GM21576 (cell line): ENCODE measurements at regions not wholly inside any gene's neighbourhood (a gene's known extent, or its start where the extent isn't known, plus 50 kb on each side); places are given as distances from the start of the nearest gene placed in this dataset.
"Not testable (repeated sequence)": the region's sequence is repeated elsewhere in the genome, so short reads cannot be mapped to it uniquely, and the experiment has no call there.

ENCODE experiments used
- ATAC-seq: cut with Tn5 transposase; IDR thresholded peaks from one replicate; pipeline ENCODE4 v1.9.1; 2021; ENCODE audit warnings: mild to moderate bottlenecking, moderate library complexity; ENCODE audit not compliant: unreplicated experiment

DNA sequence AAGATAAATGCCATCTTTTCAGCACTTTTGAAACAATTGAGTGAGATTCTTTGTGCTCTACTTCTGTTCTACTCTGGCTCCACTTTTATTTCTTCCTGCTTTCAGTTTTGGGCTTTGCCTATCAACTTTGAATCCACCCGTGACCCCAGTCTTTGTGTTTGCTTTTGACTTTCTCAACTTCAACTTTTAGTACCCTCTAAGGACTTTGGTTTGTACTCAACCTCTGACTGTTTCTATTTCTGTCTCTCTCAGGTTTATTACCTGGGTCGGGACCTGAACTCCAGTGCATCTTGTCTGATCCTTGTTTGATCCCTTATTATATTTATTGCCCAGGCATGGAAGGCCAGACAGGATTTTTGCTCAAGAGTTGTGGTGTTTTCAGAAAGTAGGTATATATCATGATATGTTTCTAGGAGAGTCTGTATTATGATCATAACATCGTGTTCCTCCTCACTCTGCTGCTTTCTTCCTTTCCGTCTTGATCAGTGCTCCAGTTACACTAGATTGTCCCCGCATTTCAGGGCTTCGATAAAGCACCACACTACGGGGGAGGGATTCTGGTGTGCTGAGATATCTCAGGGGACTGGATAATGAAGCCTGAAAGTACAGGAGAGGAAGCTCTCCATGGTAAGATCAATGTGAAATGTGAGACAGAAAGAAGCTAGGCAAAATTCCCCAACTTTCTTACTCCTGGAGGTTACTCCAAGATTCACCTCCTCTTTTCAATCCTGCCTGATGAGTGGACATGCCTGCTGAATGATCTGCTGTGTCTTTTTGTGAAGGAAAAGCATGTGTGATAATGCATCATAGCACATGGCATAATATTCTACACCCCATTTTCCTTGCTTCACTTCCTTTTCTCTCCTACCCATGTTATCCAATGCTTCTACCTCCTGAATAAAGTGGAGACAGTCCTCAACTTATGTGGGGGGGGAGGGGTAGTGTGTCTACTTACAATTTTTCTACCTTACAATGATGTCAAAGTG is 155.5 kb upstream of the GRIN3A start:
- no peak for ATAC-seq

DNA sequence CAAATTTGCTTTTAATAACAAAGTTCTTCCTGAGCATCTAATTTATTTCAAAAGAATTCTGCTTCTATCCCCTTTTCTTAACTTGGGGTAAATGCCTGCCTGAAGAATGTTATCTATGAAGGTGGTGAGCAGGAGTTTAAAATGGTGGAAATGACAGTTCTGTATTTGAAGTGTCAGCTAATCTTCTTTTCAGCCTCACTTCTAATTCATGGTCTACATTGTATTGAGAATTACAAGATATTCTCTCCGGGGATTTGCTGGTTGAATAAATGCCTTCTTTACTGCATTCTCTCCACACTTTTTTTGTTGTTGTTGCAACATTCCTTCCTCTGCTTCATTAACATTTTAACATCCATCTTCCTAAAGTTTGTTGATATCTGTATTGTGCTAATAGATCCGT is 143.1 kb upstream of the GRIN3A start:
- ATAC-seq: no peak

DNA sequence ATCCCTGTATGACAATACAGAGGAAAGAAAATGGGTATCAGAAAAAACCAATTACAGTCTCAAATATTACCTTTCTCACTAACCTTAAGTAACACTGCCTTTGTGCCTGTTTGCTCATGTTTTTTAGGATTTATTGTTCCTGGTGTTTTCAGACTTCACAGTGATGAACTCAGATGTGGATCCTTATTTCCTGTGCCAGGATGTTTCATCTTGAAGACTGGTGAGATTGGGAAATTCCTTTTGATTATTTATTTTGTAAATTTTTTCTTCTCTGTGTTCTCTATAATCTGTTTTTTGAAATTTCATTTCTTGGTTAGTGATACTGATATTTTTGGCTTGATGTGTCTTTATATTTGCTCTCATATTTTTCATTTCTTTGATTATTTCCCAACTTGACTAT is 142.4 kb upstream of the GRIN3A start:
- ATAC-seq: no peak

DNA sequence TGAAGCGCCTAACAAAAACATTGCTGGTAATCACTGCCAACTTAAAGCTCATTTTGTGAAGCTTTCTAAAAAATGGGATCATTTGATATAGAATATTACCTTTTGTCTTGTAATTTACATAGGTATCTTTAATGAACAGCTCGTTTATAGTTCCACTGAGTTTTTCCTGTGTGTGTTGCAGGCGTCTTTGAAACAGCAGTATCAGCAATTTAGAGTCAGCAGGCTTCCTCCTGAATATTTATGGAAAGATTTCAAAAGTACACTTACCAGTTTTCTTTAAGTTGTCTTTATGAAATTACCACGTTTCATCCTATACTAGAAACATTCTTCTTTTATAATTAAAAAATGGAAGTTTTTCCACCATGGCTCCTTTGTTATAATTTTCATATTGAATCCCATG is 140.3 kb upstream of the GRIN3A start:
- ATAC-seq: no peak

DNA sequence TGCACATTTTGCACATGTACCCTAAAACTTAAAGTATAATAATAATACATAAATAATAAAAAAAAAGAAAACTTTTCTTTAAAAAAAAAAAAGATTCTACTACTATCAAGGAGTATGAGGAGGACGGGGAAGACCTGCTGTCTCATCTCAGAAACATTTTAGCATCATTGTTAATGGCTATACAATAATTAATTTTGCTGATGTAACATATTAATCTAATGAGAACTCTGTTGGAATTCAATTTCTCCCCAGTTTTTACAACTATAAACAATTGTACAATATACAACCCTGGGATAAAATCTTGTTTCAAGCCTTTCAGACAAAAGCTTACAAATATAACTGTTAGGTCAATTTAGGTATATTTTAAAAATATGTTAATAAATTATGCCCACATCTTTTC is 139.0 kb upstream of the GRIN3A start:
- ATAC-seq: no peak

DNA sequence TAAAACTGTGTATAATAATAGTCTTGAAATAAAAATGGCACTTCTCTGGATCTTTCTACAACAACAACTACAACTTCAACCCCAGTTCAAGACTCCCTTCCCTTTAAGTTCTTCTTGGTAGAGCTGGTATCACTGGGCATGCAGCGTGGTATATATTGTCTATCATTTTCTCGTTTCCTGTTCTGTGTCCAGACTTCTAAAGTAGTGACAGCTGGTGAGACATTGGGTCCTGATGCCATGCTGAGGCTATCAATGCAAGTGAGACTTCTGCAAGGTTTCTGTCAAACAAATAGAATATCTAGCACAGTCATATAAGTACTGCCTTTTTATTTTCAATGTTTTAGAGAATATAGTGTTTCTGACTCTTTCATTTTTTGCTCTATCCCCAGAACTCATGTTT is 123.0 kb upstream of the GRIN3A start:
- no peak for ATAC-seq

DNA sequence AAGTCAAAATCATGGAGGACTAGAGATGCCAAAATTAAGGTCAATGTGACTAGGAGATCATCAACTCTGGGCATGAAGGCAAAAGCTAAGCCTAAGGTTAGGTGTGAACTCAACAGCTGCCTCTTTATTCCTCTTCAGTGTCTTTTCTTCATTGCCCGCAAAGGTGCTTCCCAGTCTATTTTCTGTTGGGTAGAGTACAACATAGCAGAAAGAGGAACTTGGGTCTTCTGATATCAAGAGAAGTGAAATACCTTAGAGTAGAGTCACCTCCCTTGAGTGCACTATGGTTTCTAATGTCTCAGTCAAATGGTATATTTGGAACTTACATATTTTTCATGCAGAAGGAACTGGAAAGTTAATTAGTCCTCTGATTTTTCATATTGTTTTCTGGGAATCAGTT is 122.5 kb upstream of the GRIN3A start:
- no peak for ATAC-seq

DNA sequence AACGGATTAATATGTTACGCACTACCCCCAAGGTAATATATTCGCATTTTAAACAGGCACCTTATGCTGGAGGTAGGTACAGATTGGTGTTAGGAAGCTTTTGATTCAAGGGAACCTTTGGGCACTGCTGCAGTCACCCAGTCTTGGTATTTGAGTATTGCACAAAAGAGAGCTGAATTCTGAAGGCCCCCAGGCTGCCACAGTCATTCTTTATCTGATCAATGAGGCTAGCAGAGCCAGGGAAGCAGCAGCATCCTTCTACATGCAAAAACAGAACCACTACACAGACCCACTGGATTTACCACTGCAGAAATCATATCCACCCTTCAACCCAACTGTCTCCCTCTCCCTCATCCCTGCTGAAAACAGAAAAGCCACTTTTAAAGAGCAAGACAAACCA is 121.2 kb upstream of the GRIN3A start:
- no peak for ATAC-seq

DNA sequence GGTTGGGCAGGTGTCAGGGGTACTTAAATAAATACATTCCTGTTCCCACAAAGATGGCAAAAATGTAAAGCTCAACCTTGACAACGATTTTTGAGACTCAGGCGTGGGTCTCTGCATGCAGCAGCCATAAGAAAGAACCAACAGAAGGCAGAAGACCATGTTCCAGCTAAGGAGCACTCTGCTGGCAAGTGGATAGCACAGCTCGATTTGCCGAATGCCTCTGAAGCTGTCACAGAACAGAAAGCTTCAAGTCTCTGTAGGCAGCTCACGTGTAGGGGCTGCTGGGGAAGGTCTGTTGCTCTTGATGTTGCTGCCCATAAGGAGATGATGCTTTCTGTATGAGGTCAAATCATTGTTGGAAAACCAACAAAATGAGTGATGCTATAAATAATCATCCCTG is 119.6 kb upstream of the GRIN3A start:
- no peak for ATAC-seq

DNA sequence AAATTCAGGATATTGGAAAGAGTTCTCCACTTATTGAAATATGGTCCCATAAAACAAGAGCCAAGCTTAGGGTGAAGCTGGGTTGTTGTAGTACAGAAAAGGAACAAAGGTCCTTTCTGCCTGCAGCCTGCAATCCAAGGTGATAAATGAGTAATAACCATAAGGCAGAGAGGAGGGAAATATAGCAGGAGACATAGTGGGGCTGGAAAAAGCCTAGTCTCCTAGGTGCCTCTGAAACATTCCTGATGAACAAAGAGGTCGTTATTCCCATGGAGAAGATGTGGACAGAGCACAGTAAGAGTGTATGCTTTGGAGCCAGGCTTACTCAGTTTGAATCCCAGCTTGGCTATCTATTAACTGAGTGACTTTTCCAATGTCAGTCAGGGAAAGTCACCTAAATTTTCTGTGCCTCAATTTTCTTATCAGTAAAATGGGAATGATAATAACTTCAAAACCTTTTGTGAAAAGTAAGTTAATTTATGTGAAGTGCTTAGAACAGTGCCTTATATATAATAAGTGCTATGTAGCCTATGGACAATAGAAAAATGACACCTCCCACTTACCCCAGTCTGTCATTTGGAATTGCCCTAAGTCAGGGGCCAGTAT is 110.8 kb upstream of the GRIN3A start:
- no peak for ATAC-seq

DNA sequence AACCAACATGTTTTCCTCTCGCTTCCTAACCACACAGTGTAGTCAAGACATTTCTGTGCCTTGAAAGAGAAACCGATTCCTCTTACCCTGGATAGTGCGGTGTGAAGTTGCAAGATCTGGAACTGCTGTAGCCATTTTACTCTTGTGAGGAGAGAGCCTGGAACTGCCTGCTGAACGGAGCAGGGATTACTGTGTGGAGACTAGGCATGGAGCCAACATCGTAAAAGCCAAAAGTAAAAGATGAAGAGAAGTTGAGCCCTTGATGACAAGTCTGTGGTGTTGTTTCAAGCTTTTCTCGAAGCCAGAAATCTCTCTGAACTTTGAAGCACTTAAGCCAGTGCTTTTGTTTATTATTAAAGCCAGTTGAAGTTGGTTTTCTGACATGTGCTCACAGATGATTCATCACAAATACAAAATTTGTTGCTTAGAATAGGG is 110.1 kb upstream of the GRIN3A start:
- ATAC-seq: no peak

DNA sequence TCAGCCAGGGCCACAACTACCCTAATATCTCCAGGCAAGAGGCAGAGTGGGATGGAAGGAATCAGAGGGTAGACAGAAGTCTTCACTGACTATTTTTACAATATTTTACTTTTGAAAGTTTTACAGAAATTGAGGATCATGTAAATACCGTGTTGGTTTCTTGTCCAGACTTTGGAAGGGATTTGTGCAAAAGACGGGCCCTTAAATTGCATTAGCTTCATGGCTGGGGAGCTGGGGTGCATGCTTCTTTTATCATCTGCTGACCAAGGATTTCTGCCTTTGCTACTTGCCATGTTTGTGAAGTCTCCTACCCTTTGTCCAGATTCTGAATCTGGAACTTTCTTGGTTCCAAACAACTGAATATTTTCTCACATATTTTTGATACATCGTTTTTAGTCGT is 107.7 kb upstream of the GRIN3A start:
- no peak for ATAC-seq

DNA sequence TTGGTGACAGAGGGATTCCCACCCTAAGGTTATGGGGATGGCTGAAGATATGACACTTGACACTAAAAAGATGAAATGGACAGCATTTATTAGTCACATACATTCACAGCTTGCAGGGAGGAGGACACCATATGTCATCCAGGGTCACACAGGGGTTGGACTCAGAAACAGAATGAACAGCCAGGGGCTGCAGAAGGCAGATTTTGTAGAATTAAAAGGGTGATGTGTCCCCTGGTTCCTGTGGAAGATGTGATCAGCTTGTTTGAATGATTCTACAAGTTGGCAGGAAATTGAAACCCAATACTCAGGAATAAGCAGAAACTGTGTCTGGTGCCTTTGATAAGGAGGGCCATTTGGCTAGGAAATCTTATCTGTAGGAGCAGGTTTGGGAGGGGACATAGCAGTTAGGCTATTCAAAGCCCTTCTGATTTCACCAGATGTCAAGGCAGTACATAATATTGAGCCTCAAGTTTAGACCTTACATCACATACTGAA is 102.3 kb upstream of the GRIN3A start:
- ATAC-seq: no peak

DNA sequence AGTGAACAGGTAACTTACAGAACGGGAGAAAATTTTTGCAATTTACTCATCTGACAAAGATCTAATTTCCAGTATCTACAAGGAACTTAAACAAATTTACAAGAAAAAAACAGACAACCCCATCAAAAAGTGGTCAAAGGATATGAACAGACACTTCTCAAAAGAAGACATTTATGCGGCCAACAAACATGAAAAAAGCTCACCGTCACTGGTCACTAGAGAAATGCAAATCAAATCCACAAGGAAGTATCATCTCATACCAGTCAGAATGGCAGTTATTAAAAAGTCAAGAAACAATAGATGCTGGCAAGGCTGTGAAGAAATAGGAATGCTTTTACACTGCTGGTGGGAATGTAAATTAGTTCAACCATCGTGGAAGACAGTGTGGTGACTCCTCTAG is 100.5 kb upstream of the GRIN3A start:
- not testable (repeated sequence) for ATAC-seq

DNA sequence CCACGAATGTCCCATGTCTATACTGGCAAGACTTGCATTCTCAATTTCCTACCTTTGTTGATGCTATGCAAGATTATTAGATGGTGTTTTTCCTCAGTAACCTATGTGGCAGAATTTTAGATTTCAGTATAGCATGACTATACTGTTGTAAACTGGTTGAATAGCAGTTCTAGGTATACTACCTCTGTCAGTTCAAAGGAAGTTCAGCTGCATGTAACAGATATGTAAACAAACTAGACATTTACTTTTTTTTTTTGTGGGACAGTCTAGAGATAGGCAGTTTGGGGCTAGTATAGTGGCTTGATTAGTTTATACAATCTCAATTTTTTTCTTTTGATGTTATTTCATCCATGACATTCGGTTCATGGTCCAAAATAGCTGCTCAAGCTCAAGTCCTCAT is 97.6 kb upstream of the GRIN3A start:
- ATAC-seq: no peak

DNA sequence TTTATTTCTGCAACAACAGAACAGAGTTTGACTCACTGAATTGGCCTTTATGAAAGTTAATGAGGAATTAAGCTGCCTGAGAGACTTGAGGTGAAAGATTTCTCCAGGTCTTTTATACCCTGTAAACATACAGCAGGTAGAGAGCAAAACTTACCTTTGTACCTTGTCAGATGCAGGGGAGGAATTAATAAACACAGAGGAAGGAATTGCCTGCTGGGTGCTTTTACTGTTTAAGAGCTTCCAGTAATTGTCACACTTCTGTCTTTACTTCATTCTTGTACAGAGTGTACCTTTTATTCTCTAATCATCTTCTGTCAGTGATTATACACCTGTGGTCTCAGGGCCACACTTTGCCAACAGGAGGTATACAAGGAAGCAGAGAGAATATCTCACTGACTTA is 94.0 kb upstream of the GRIN3A start:
- ATAC-seq: no peak

DNA sequence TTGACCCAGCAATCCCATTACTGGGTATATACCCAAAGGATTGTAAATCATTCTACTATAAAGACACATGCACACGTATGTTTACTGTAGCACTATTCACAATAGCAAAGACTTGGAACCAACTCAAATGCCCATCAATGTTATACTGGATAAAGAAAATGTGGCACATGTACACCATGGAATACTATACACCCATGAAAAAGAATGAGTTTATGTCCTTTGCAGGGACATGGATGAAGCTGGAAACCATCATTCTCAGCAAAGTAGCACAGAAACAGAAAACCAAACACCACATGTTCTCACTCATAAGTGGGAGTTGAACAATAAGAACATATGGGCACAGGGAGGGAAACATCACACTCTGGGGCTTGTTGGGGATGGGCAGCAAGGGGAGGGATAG is 83.0 kb upstream of the GRIN3A start:
- not testable (repeated sequence) for ATAC-seq

DNA sequence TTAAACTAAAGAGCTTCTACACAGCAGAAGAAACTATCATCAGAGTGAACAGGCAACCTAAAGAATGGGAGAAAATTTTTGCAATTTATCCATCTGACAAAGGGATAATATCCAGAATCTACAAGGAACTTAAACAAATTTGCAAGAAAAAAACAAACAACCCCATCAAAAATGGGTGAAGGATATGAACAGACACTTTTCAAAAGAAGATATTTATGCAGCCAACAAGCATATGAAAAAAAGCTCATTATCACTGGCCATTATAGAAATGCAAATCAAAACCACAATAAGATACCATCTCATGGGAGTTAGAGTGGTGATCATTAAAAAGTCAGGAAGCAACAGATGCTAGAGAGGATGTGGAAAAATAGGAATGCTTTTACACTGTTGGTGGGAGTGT is 82.5 kb upstream of the GRIN3A start:
- ATAC-seq: not testable (repeated sequence)

DNA sequence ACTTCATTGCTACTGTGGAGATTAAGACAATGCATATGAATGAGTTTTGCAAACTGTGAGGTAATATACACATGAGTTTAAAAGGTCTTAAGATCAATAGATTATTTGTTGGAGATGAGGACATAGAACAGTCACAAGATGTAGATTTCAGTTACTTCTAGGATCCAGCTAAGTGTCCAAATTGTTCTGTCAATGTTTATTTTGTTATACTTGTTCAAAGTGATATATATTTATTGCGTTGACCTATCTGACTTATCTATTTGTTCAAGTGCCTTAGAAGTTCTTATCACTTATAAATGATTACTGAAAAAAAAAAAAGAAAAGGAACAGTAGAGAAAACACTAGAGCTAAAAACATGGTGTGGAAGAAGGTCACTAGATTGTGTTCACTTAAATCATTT is 75.6 kb upstream of the GRIN3A start:
- ATAC-seq: no peak

DNA sequence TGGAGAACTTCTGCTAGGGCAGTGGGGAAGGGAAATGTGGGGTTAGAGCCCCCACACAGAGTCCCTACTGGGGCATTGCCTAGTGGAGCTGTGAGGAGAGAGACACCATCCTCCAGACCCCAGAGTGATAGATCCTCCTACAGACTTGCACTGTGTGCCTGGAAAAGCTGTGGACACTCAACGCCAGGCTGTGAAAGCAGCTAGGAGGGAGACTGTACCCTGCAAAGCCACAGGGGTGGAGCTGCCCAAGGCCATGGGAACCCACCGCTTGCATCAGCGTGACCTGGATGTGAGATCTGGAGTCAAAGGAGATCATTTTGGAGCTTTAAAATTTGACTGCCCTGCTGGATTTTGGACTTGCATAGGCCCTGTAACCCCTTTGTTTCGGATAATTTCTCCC is 69.4 kb upstream of the GRIN3A start:
- ATAC-seq: not testable (repeated sequence)

DNA sequence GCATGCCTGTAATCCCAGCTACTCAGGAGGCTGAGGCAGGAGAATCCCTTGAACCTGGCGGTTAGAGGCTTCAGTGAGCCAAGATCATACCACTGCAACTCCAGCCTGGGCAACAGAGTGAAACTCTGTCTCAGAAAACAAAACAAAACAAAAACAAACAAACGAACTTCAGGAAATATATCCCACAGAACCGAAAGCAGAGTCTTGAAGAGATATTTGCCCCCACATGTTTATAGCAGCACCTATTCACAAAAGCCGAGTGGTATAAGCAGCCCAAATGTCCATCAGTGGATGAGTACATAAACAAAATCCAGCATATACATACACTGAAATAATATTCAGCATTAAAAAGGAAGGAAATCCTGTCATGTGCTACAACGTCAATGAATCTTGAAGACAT is 57.6 kb upstream of the GRIN3A start:
- ATAC-seq: no peak

DNA sequence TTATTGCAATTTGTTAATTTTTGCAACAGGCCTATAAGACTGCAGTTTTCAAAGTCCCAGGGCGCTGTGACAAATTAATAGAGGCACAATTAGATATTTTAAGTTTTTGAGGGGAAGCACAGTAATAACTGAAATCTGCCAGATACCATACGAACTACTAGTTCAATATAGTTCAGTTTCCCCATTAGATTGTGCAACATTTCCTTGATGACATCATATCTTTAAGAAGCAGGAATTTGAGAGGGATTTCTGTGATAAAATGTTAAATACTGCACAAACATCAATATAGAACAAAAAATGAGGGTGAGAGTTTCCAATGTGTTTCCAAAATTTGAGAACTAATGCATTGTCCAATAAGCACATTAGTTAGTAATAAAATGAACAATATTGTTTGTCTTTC is 56.7 kb upstream of the GRIN3A start:
- ATAC-seq: no peak
